ENCODE measurements at regions not wholly inside any gene's neighbourhood (a gene's known extent, or its start where the extent isn't known, plus 50 kb on each side); places are given as distances from the start of the nearest gene placed in this dataset.

GRCh38 chr7:3196629-3197400 is 104.2 kb upstream of the SDK1 start:
- Histone ChIP-seq H3K9ac (ENCODE audit: low read length) (no peak overlapping the region), H2BK12ac (ENCODE audit: low read length in 2 of 2) (no peak overlapping the region), H2BK15ac (ENCODE audit: low read depth, poor library complexity, severe bottlenecking) (no peak overlapping the region), H3K36me3 (ENCODE audit: control insufficient read depth in 1 of 2, insufficient read depth in 2 of 2, low read depth in 1 of 2, low read length in 2 of 2) (no peaks in the 10 kb centered on the region), H3K9me3 (ENCODE audit: control insufficient read depth, low read length) (peaks cover 13% of the 10 kb centered on the region), H2AFZ (ENCODE audit: low read depth, low read length) (no peak overlapping the region), H3K27me3 (ENCODE audit: control insufficient read depth in 1 of 2, insufficient read depth in 1 of 2, low read length in 2 of 2) (no peaks in the 10 kb centered on the region), H2AK5ac (ENCODE audit: low read length, severe bottlenecking) (peak overlapping the region; percentile 51), H3K18ac (ENCODE audit: low read depth in 1 of 2, low read length in 2 of 2) (no peak overlapping the region), H3K14ac (ENCODE audit: low read length in 2 of 2) (no peak overlapping the region), H3K27ac (ENCODE audit: low read length, poor library complexity, severe bottlenecking) (no peak overlapping the region), H3K4me1 (ENCODE audit: control insufficient read depth, insufficient read depth, low read depth, low read length) (peaks cover 31% of the 10 kb centered on the region), H3K4me2 (ENCODE audit: low read length, poor library complexity, severe bottlenecking) (no peak overlapping the region), H3K4ac (ENCODE audit: low read depth in 1 of 2, low read length in 2 of 2) (no peak overlapping the region), H4K8ac (ENCODE audit: low read length) (no peak overlapping the region), H3K23ac (ENCODE audit: low read length in 2 of 2) (no peak overlapping the region), H3K79me1 (replicated peaks; ENCODE audit: low read length, poor library complexity, severe bottlenecking) (no peaks in the 10 kb centered on the region), H3K4me3 (ENCODE audit: insufficient read depth in 1 of 2, low read depth in 1 of 2, low read length in 2 of 2) (no peak overlapping the region), H4K91ac (ENCODE audit: low read length) (no peak overlapping the region), H2BK5ac (ENCODE audit: low read depth, low read length, poor library complexity, severe bottlenecking) (peak overlapping the region; percentile 10), H2BK120ac (ENCODE audit: low read depth, low read length) (no peak overlapping the region)
- 87% methylated on average over 20 of the region's 21 CpGs for WGBS
- no peak for DNase-seq

GRCh38 chr7:3197567-3198213 is 103.4 kb upstream of the SDK1 start:
- Histone ChIP-seq H4K91ac (ENCODE audit: low read length) (no peak overlapping the region), H3K14ac (ENCODE audit: low read length in 2 of 2) (no peak overlapping the region), H4K8ac (ENCODE audit: low read length) (peak overlapping the region; percentile 9), H3K23ac (ENCODE audit: low read length in 2 of 2) (no peak overlapping the region), H3K4me1 (ENCODE audit: control insufficient read depth, insufficient read depth, low read depth, low read length) (peaks cover 31% of the 10 kb centered on the region), H2AFZ (ENCODE audit: low read depth, low read length) (no peak overlapping the region), H2BK120ac (ENCODE audit: low read depth, low read length) (no peak overlapping the region), H3K79me1 (replicated peaks; ENCODE audit: low read length, poor library complexity, severe bottlenecking) (no peaks in the 10 kb centered on the region), H3K9ac (ENCODE audit: low read length) (no peak overlapping the region), H3K4ac (ENCODE audit: low read depth in 1 of 2, low read length in 2 of 2) (peak overlapping the region in 1 of 2 experiments; percentile 73), H3K36me3 (ENCODE audit: control insufficient read depth in 1 of 2, insufficient read depth in 2 of 2, low read depth in 1 of 2, low read length in 2 of 2) (no peaks in the 10 kb centered on the region), H3K27me3 (ENCODE audit: control insufficient read depth in 1 of 2, insufficient read depth in 1 of 2, low read length in 2 of 2) (no peaks in the 10 kb centered on the region), H3K18ac (ENCODE audit: low read depth in 1 of 2, low read length in 2 of 2) (no peak overlapping the region), H3K9me3 (ENCODE audit: control insufficient read depth, low read length) (peaks cover 13% of the 10 kb centered on the region), H3K4me2 (ENCODE audit: low read length, poor library complexity, severe bottlenecking) (no peak overlapping the region), H3K27ac (ENCODE audit: low read length, poor library complexity, severe bottlenecking) (no peak overlapping the region), H2BK5ac (ENCODE audit: low read depth, low read length, poor library complexity, severe bottlenecking) (no peak overlapping the region), H2BK15ac (ENCODE audit: low read depth, poor library complexity, severe bottlenecking) (no peak overlapping the region), H2BK12ac (ENCODE audit: low read length in 2 of 2) (no peak overlapping the region), H3K4me3 (ENCODE audit: insufficient read depth in 1 of 2, low read depth in 1 of 2, low read length in 2 of 2) (no peak overlapping the region), H2AK5ac (ENCODE audit: low read length, severe bottlenecking) (peak overlapping the region; percentile 49)
- WGBS = 70% methylated on average over 7 of the region's 11 CpGs
- DNase-seq = no peak

GRCh38 chr7:3198316-3198715 is 102.7 kb upstream of the SDK1 start:
- no peak overlapping the region for H3K14ac ChIP-seq (ENCODE audit: low read length in 2 of 2)
- no peak overlapping the region for H2AFZ ChIP-seq (ENCODE audit: low read depth, low read length)
- no peaks in the 10 kb centered on the region for H3K27me3 ChIP-seq (ENCODE audit: control insufficient read depth in 1 of 2, insufficient read depth in 1 of 2, low read length in 2 of 2)
- H2BK120ac ChIP-seq (ENCODE audit: low read depth, low read length) = no peak overlapping the region
- no peak overlapping the region for H4K8ac ChIP-seq (ENCODE audit: low read length)
- no peak overlapping the region for H3K23ac ChIP-seq (ENCODE audit: low read length in 2 of 2)
- no peak for DNase-seq
- H2BK12ac ChIP-seq (ENCODE audit: low read length in 2 of 2) = no peak overlapping the region
- H3K79me1 ChIP-seq (replicated peaks; ENCODE audit: low read length, poor library complexity, severe bottlenecking) = no peaks in the 10 kb centered on the region
- H4K91ac ChIP-seq (ENCODE audit: low read length) = no peak overlapping the region
- no peak overlapping the region for H3K4me2 ChIP-seq (ENCODE audit: low read length, poor library complexity, severe bottlenecking)
- no peak overlapping the region for H3K4me3 ChIP-seq (ENCODE audit: insufficient read depth in 1 of 2, low read depth in 1 of 2, low read length in 2 of 2)
- no peak overlapping the region for H3K9ac ChIP-seq (ENCODE audit: low read length)
- peaks cover 27% of the 10 kb centered on the region for H3K4me1 ChIP-seq (ENCODE audit: control insufficient read depth, insufficient read depth, low read depth, low read length)
- H3K18ac ChIP-seq (ENCODE audit: low read depth in 1 of 2, low read length in 2 of 2) = no peak overlapping the region
- H3K27ac ChIP-seq (ENCODE audit: low read length, poor library complexity, severe bottlenecking) = no peak overlapping the region
- H3K4ac ChIP-seq (ENCODE audit: low read depth in 1 of 2, low read length in 2 of 2) = no peak overlapping the region
- H2AK5ac ChIP-seq (ENCODE audit: low read length, severe bottlenecking) = no peak overlapping the region
- H3K9me3 ChIP-seq (ENCODE audit: control insufficient read depth, low read length) = peaks cover 13% of the 10 kb centered on the region
- H3K36me3 ChIP-seq (ENCODE audit: control insufficient read depth in 1 of 2, insufficient read depth in 2 of 2, low read depth in 1 of 2, low read length in 2 of 2) = no peaks in the 10 kb centered on the region
- H2BK5ac ChIP-seq (ENCODE audit: low read depth, low read length, poor library complexity, severe bottlenecking) = no peak overlapping the region
- no peak overlapping the region for H2BK15ac ChIP-seq (ENCODE audit: low read depth, poor library complexity, severe bottlenecking)

- H3K79me1 ChIP-seq (replicated peaks; ENCODE audit: low read length, poor library complexity, severe bottlenecking) = no peaks in the 10 kb centered on the region
- no peaks in the 10 kb centered on the region for H3K36me3 ChIP-seq (ENCODE audit: control insufficient read depth in 1 of 2, insufficient read depth in 2 of 2, low read depth in 1 of 2, low read length in 2 of 2)
- H2BK15ac ChIP-seq (ENCODE audit: low read depth, poor library complexity, severe bottlenecking) = no peak overlapping the region
- no peak overlapping the region for H4K8ac ChIP-seq (ENCODE audit: low read length)
- peaks cover 18% of the 10 kb centered on the region for H3K4me1 ChIP-seq (ENCODE audit: control insufficient read depth, insufficient read depth, low read depth, low read length)
- H2BK12ac ChIP-seq (ENCODE audit: low read length in 2 of 2) = no peak overlapping the region
- no peak overlapping the region for H2BK5ac ChIP-seq (ENCODE audit: low read depth, low read length, poor library complexity, severe bottlenecking)
- H3K27ac ChIP-seq (ENCODE audit: low read length, poor library complexity, severe bottlenecking) = no peak overlapping the region
- H3K4ac ChIP-seq (ENCODE audit: low read depth in 1 of 2, low read length in 2 of 2) = no peak overlapping the region
- H2BK120ac ChIP-seq (ENCODE audit: low read depth, low read length) = no peak overlapping the region
- H4K91ac ChIP-seq (ENCODE audit: low read length) = no peak overlapping the region
- no peak overlapping the region for H3K23ac ChIP-seq (ENCODE audit: low read length in 2 of 2)
- no peaks in the 10 kb centered on the region for H3K27me3 ChIP-seq (ENCODE audit: control insufficient read depth in 1 of 2, insufficient read depth in 1 of 2, low read length in 2 of 2)
- H3K4me3 ChIP-seq (ENCODE audit: insufficient read depth in 1 of 2, low read depth in 1 of 2, low read length in 2 of 2) = no peak overlapping the region
- no peak overlapping the region for H3K18ac ChIP-seq (ENCODE audit: low read depth in 1 of 2, low read length in 2 of 2)
- WGBS = 100% methylated on average over 1 of the region's 1 CpG
- H3K14ac ChIP-seq (ENCODE audit: low read length in 2 of 2) = no peak overlapping the region
- peaks cover 9% of the 10 kb centered on the region for H3K9me3 ChIP-seq (ENCODE audit: control insufficient read depth, low read length)
- H2AFZ ChIP-seq (ENCODE audit: low read depth, low read length) = no peak overlapping the region
- no peak overlapping the region for H2AK5ac ChIP-seq (ENCODE audit: low read length, severe bottlenecking)
- H3K9ac ChIP-seq (ENCODE audit: low read length) = peak overlapping the region; percentile 17
- peak; percentile 62 for DNase-seq
- H3K4me2 ChIP-seq (ENCODE audit: low read length, poor library complexity, severe bottlenecking) = no peak overlapping the region
Observed at GRCh38 chr7:3200504-3200903, 100.5 kb upstream of the SDK1 start.
